ENCODE measurements at regions not wholly inside any gene's neighbourhood (a gene's known extent, or its start where the extent isn't known, plus 50 kb on each side); places are given as distances from the start of the nearest gene placed in this dataset.

- TF ChIP-seq EP300 (IDR thresholded peaks at IDR 0.05), result no peak
- TF ChIP-seq CTCF (IDR thresholded peaks at IDR 0.05), result no peak
Observed at GRCh38 chr16:79806757-79807156, 206.2 kb upstream of the MAF start.
